ENCODE measurements at regions not wholly inside any gene's neighbourhood (a gene's known extent, or its start where the extent isn't known, plus 50 kb on each side); places are given as distances from the start of the nearest gene placed in this dataset.

DNA sequence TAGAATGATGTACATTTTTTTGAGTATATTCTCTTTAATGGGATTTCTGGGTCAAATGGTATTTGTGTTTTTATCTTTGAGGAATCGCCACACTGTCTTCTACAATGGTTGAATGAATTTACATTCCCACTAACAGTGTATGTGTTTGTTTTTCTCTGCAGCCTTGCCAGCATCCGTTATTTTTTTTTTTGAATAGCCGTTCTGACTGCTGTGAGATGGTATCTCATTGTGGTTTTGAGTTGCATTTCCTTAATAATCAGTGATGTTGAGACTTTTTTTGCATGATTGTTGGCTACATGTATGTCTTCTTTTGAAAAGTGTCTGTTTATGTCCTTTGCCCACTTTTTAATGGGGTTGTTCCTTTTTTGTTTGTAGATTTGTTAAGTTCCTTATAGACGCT is 172.7 kb upstream of the CDH8 start:
- Histone ChIP-seq H3K4me3 (ENCODE audit: low read length) (no peak overlapping the region), H3K27ac (ENCODE audit: low read length) (no peak overlapping the region), H3K27me3 (ENCODE audit: control insufficient read depth, insufficient read depth, low read length) (no peaks in the 10 kb centered on the region), H3K9me3 (ENCODE audit: control insufficient read depth, insufficient read depth, low read length) (peaks cover 4% of the 10 kb centered on the region), H3K4me1 (ENCODE audit: control insufficient read depth, insufficient read depth, low read length) (no peaks in the 10 kb centered on the region), H3K36me3 (ENCODE audit: control insufficient read depth, insufficient read depth, low read length) (no peaks in the 10 kb centered on the region)
- peaks cover 15 to 22% of the 10 kb centered on the region in 2 donors for H3K9me3 Mint-ChIP-seq
- TF ChIP-seq, protein P1, sequence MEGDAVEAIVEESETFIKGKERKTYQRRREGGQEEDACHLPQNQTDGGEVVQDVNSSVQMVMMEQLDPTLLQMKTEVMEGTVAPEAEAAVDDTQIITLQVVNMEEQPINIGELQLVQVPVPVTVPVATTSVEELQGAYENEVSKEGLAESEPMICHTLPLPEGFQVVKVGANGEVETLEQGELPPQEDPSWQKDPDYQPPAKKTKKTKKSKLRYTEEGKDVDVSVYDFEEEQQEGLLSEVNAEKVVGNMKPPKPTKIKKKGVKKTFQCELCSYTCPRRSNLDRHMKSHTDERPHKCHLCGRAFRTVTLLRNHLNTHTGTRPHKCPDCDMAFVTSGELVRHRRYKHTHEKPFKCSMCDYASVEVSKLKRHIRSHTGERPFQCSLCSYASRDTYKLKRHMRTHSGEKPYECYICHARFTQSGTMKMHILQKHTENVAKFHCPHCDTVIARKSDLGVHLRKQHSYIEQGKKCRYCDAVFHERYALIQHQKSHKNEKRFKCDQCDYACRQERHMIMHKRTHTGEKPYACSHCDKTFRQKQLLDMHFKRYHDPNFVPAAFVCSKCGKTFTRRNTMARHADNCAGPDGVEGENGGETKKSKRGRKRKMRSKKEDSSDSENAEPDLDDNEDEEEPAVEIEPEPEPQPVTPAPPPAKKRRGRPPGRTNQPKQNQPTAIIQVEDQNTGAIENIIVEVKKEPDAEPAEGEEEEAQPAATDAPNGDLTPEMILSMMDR (IDR thresholded peaks at IDR 0.05), result no peak
- no peak for ATAC-seq
- H3K4me3 Mint-ChIP-seq, result no peak overlapping the region
- H3K27me3 Mint-ChIP-seq (ENCODE audit: low read depth in 2 of 2), result no peaks in the 10 kb centered on the region
- no peaks in the 10 kb centered on the region for H3K4me1 Mint-ChIP-seq
- no peak overlapping the region for H3K27ac Mint-ChIP-seq
- intact Hi-C loops (cut with micrococcal nuclease), result no loop called here
- 17% methylated on average over 2 of the region's 4 CpGs for WGBS (ENCODE audit: insufficient coverage)
- peaks cover 13% of the 10 kb centered on the region for H3K36me3 Mint-ChIP-seq
- DNase-seq, result no peak

DNA sequence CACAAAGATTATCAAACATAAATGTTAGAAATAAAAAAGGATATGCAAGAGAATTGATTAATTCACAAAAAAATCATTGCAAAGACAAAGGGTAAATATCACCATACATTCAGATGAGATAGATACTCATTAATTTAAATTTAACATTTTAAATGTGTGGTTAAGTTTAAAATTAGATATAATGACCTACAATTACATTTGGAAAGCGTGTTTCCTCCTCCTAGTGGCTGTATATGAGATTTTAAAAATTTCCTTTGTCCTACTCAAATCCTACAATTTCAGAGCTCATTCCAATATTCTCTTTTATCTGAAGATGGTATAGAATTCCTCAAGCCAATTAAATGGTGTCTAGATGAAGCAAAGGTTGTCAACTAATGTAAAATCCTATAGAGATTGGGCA is 169.2 kb upstream of the CDH8 start:
- no CpG with 5 or more reads among the region's 1 CpG for WGBS (ENCODE audit: insufficient coverage)
- TF ChIP-seq, protein P1 (IDR thresholded peaks at IDR 0.05), result no peak
- Mint-ChIP-seq H3K4me1 (no peaks in the 10 kb centered on the region), H3K9me3 (peaks cover 7 to 13% of the 10 kb centered on the region in 2 donors), H3K27me3 (ENCODE audit: low read depth in 2 of 2) (no peaks in the 10 kb centered on the region), H3K27ac (no peak overlapping the region), H3K36me3 (peaks cover 7% of the 10 kb centered on the region), H3K4me3 (no peak overlapping the region)
- Histone ChIP-seq H3K36me3 (ENCODE audit: control insufficient read depth, insufficient read depth, low read length) (no peaks in the 10 kb centered on the region), H3K27ac (ENCODE audit: low read length) (no peak overlapping the region), H3K9me3 (ENCODE audit: control insufficient read depth, insufficient read depth, low read length) (no peaks in the 10 kb centered on the region), H3K4me3 (ENCODE audit: low read length) (no peak overlapping the region), H3K27me3 (ENCODE audit: control insufficient read depth, insufficient read depth, low read length) (no peaks in the 10 kb centered on the region), H3K4me1 (ENCODE audit: control insufficient read depth, insufficient read depth, low read length) (no peaks in the 10 kb centered on the region)
- intact Hi-C loops (cut with micrococcal nuclease), result no loop called here
- DNase-seq (no peak), ATAC-seq (no peak)

DNA sequence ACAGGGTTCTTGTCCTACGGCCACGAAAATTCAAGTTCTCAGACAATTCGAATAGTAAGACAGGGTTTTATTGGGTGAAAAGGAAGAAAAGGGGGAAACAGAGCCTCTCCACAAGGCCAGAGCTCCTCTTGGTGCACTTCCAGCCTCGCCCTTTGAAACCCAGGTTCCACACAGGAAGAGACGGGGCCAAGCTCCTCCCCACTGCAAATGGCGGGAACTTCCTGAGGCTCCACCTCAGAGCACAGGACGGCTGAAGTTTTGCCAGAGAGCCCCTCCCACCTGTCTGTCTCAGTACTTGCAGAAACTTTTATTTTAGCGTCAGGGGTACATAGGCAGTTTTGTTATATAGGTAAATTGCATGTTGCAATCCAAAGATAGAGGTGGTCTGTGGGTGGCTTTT is 165.7 kb upstream of the CDH8 start:
- Mint-ChIP-seq H3K9me3 (peaks cover 6 to 10% of the 10 kb centered on the region in 2 donors), H3K27me3 (ENCODE audit: low read depth in 2 of 2) (no peaks in the 10 kb centered on the region), H3K27ac (no peak overlapping the region), H3K4me3 (no peak overlapping the region), H3K4me1 (no peaks in the 10 kb centered on the region), H3K36me3 (peaks cover 7% of the 10 kb centered on the region)
- Histone ChIP-seq H3K27ac (ENCODE audit: low read length) (no peak overlapping the region), H3K27me3 (ENCODE audit: control insufficient read depth, insufficient read depth, low read length) (no peaks in the 10 kb centered on the region), H3K36me3 (ENCODE audit: control insufficient read depth, insufficient read depth, low read length) (no peaks in the 10 kb centered on the region), H3K4me1 (ENCODE audit: control insufficient read depth, insufficient read depth, low read length) (no peaks in the 10 kb centered on the region), H3K4me3 (ENCODE audit: low read length) (no peak overlapping the region), H3K9me3 (ENCODE audit: control insufficient read depth, insufficient read depth, low read length) (no peaks in the 10 kb centered on the region)
- TF ChIP-seq, protein P1 (IDR thresholded peaks at IDR 0.05), result no peak
- intact Hi-C loops (cut with micrococcal nuclease), result no loop called here
- DNase-seq, result no peak
- WGBS (ENCODE audit: insufficient coverage), result 79% methylated on average over 8 of the region's 8 CpGs
- no peak for ATAC-seq

DNA sequence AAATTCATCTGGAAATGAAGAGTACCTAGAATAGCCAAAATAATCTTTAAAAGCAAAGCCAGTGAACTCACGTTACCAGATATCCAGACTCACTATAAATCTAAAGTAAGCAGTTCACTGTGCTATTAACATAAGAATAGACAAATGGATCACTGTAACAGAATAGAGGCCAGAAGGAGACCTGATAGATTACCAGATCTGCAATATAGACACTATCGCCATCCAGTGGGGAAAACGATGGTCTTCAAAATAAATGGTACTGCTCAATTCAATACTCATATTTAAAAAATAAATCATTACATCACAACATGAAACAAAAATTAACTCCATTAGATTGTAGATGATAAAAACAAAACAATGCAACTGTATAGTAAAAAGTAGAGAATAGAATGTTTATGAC is 158.6 kb upstream of the CDH8 start:
- H3K9me3 ChIP-seq (ENCODE audit: control insufficient read depth, insufficient read depth, low read length), result no peaks in the 10 kb centered on the region
- H3K36me3 ChIP-seq (ENCODE audit: control insufficient read depth, insufficient read depth, low read length), result no peaks in the 10 kb centered on the region
- Mint-ChIP-seq H3K27me3 (ENCODE audit: low read depth in 2 of 2) (no peaks in the 10 kb centered on the region), H3K36me3 (no peaks in the 10 kb centered on the region), H3K9me3 (peaks cover 4 to 10% of the 10 kb centered on the region in 2 donors), H3K27ac (no peak overlapping the region), H3K4me3 (no peak overlapping the region), H3K4me1 (no peaks in the 10 kb centered on the region)
- no peak for ATAC-seq
- WGBS (ENCODE audit: insufficient coverage), result 100% methylated on average over 3 of the region's 3 CpGs
- intact Hi-C loops (cut with micrococcal nuclease), result no loop called here
- TF ChIP-seq, protein P1 (IDR thresholded peaks at IDR 0.05), result no peak
- no peak for DNase-seq
- H3K4me1 ChIP-seq (ENCODE audit: control insufficient read depth, insufficient read depth, low read length), result no peaks in the 10 kb centered on the region
- H3K27ac ChIP-seq (ENCODE audit: low read length), result no peak overlapping the region
- H3K4me3 ChIP-seq (ENCODE audit: low read length), result no peak overlapping the region
- H3K27me3 ChIP-seq (ENCODE audit: control insufficient read depth, insufficient read depth, low read length), result no peaks in the 10 kb centered on the region

Measured in natural killer cell (primary cell).